EL (cell line): ENCODE measurements at regions not wholly inside any gene's neighbourhood (a gene's known extent, or its start where the extent isn't known, plus 50 kb on each side); places are given as distances from the start of the nearest gene placed in this dataset.
A peak's percentile ranks its signal among the peaks of the same experiment; 100 is the strongest.

Experiments
- DNase-seq: peaks from one replicate; pipeline ENCODE4 v3.0.0-alpha.2; 2016

- no peak for DNase-seq
Observed at GRCh38 chr2:220241423-220241822, 614.0 kb downstream of the SLC4A3 start.

GRCh38 chr2:220243571-220243970, 616.1 kb downstream of the SLC4A3 start:
- DNase-seq, result peak; percentile 21

- DNase-seq, result peak; percentile 16
Observed at GRCh38 chr2:220246386-220246785, 619.0 kb downstream of the SLC4A3 start.

- DNase-seq, result no peak
Observed at GRCh38 chr2:220247588-220248350, 620.3 kb downstream of the SLC4A3 start.

GRCh38 chr2:220259662-220260061, 632.2 kb downstream of the SLC4A3 start:
- no peak for DNase-seq

GRCh38 chr2:220263300-220263699, 635.9 kb downstream of the SLC4A3 start:
- DNase-seq, result no peak

- DNase-seq, result no peak
Observed at GRCh38 chr2:220269367-220269766, 641.9 kb downstream of the SLC4A3 start.

- DNase-seq, result no peak
Observed at GRCh38 chr2:220270481-220271070, 643.1 kb downstream of the SLC4A3 start.

GRCh38 chr2:220272656-220273055, 645.2 kb downstream of the SLC4A3 start:
- no peak for DNase-seq

GRCh38 chr2:220273082-220273481, 645.7 kb downstream of the SLC4A3 start:
- peak; percentile 40 for DNase-seq

GRCh38 chr2:220275454-220275853, 648.0 kb downstream of the SLC4A3 start:
- peak; percentile 48 for DNase-seq

- DNase-seq, result peak; percentile 74
Observed at GRCh38 chr2:220276741-220277444, 649.5 kb downstream of the SLC4A3 start.

- peak; percentile 82 for DNase-seq
Observed at GRCh38 chr2:220277445-220277975, 650.1 kb downstream of the SLC4A3 start.

GRCh38 chr2:220278022-220278421, 650.6 kb downstream of the SLC4A3 start:
- no peak for DNase-seq

- peak; percentile 95 for DNase-seq
Observed at GRCh38 chr2:220279372-220279771, 651.9 kb downstream of the SLC4A3 start.

GRCh38 chr2:220279840-220280239, 652.4 kb downstream of the SLC4A3 start:
- DNase-seq, result peak; percentile 77

- no peak for DNase-seq
Observed at GRCh38 chr2:220280736-220281135, 653.3 kb downstream of the SLC4A3 start.

GRCh38 chr2:220281771-220282170, 654.3 kb downstream of the SLC4A3 start:
- no peak for DNase-seq

- no peak for DNase-seq
Observed at GRCh38 chr2:220282236-220282635, 654.8 kb downstream of the SLC4A3 start.

- no peak for DNase-seq
Observed at GRCh38 chr2:220293966-220294365, 666.5 kb downstream of the SLC4A3 start.

GRCh38 chr2:220296174-220296573, 668.7 kb downstream of the SLC4A3 start:
- no peak for DNase-seq

- no peak for DNase-seq
Observed at GRCh38 chr2:220297093-220297492, 669.7 kb downstream of the SLC4A3 start.

GRCh38 chr2:220300806-220301205, 673.4 kb downstream of the SLC4A3 start:
- DNase-seq, result no peak

GRCh38 chr2:220302756-220303155, 675.3 kb downstream of the SLC4A3 start:
- DNase-seq, result no peak
